DMS153 treated with DMSO at 0.1 percent for 48 hours (cell line): ENCODE measurements at regions not wholly inside any gene's neighbourhood (a gene's known extent, or its start where the extent isn't known, plus 50 kb on each side); places are given as distances from the start of the nearest gene placed in this dataset.
"Not testable (repeated sequence)": the region's sequence is repeated elsewhere in the genome, so short reads cannot be mapped to it uniquely, and the experiment has no call there.

Experiments
- DNase-seq: peaks from one replicate; lab custom pipeline; 2025; ENCODE audit not compliant: unreplicated experiment; lab: John Stamatoyannopoulos, UW

DNA sequence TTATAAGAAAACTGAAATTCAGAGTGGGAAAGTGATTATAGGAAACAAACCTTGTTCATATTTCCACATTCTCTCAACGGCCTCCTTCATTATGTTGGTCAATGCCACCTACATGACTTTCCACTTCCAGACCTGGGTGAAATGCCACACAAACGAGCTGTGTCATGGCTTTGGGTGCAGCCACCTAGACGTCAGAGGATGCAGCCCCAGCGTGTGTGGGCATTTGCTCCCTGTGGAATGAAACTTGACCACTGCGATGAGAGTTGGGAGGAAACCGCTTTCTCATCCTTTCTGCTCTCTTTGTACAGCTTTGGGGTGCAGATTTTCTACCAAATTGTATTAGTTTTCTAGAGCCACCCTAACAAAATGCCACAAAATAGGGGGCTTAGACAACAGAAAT, 291.0 kb downstream of the CYRIA start:
- no peak for DNase-seq

DNA sequence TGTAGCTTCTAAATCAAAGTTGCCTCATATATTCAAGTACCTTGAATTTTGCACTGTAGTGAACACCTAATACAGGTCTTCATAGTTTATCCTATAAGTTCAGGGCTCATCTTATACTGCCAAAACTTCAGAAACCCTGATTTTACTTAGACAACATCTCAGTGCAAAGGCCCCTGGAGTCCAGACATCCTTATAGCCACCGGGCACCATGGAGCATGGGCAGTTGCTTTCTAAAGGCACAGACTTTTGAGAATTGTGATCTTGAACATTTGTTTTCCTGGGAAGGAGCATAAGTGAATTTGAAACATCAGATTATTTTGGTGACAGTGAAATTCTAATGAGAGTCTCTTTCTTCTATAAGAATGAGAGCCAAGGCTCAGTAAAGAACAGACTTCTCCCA, 292.3 kb downstream of the CYRIA start:
- no peak for DNase-seq

DNA sequence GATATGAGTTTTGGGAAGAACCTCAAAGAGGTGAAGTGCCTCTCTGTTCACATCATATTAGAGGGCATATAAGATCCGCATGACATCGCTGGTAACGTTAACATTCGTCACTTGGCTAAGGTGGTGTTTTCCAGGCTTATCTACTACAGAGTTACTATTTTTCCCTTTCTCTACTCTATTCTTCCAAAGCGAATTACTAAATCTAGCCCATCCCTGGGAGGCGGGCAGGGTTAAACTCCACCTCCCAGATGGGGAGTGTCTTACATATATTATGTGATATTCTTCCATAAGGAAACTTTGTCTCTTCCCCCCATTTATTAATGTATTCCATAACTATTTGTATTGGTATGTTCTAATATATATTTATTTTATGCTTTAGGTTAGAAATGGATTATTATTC, 293.9 kb downstream of the CYRIA start:
- DNase-seq, result no peak

DNA sequence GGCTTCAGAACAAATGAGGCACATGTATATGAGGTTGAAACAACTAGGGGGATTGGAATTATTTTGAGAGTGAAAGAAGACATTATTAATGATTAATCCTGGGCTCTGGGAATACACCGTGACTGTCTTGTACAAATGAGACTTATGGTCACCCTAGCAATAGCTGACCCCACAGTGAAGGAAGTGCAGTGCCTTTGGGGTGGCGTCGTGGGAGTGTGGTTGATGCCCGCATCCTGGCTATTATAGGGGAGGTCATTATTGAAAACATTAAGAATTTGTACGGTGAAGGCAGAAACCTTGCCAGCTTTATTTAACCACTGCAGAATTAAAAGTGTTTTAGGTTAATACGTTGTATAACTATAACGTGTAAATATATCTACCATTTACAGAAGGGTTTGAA, 296.7 kb downstream of the CYRIA start:
- DNase-seq, result no peak

DNA sequence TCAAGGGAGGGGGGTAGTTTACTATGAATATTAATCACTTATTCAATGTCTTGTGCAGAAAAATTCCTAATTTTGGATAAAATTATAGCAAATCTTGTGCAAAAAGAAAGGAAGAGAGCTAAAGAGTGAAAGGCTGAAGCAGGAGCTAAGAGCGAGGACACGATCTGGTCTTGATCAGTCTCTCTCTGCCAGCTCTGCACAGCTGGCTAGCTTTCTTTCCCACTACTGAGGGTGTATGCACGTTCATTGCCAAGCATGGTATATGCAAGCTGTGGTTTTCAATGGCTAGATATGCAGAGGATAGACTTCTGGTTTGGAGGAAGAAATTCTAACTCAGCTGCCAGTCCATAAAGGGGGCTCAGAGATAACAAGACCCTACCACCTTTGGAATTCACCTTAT, 297.3 kb downstream of the CYRIA start:
- no peak for DNase-seq

DNA sequence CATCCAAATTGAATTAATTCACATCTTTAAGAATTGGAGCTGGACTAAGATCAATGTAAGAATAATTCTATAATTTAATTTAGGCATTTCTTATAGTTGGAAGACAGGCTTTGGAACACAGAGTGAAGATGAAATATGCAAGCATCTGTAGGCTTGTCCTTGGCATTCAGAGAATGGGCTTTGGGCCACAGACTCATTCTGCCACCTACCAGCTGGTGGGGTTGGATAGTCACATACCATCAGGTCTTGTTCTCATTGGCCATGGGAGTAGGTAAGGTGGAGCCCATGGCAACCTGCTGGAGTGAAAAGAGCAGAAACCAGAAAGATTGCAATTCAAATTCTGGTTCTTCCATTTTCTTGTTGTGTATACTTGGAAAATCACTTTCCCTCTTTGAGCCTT, 300.3 kb downstream of the CYRIA start:
- DNase-seq, result no peak

DNA sequence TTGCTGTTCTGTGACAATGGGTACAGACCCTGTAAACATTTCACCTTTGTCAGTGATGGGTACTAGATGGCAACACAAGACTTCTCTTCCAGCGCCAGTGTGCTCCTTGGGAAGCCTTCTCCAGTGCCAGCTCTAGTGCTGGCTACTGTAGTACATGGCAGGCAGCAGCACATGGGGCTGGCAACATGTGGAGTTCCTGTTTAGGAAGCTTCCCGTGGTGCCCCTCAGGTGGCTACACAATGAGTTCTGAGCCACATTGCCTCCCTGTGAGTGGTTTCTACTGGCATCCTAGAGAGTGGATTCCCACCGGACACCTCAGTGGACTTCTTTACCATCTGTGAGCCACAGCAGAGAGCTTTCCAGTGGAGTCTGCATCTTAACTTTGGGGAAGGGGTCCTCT, 302.1 kb downstream of the CYRIA start:
- DNase-seq, result no peak

DNA sequence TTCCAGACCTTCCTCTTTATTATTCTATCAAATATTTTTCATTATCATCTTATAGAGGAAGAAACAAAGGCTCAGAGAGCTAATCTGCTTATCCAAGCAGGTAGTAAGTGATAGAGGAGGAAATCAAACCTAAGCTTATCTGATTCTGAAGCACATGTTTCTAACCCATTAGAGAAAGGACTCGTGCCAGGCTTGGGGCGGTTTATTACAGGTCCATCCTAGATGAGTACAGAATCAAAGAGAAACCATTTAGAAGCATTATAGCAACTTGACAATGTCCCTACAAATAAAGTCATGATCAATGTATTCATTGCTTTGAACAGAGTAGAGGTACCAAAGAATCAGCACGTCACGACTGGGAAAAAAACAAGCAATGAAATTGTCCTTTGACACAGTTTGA, 303.0 kb downstream of the CYRIA start:
- no peak for DNase-seq

DNA sequence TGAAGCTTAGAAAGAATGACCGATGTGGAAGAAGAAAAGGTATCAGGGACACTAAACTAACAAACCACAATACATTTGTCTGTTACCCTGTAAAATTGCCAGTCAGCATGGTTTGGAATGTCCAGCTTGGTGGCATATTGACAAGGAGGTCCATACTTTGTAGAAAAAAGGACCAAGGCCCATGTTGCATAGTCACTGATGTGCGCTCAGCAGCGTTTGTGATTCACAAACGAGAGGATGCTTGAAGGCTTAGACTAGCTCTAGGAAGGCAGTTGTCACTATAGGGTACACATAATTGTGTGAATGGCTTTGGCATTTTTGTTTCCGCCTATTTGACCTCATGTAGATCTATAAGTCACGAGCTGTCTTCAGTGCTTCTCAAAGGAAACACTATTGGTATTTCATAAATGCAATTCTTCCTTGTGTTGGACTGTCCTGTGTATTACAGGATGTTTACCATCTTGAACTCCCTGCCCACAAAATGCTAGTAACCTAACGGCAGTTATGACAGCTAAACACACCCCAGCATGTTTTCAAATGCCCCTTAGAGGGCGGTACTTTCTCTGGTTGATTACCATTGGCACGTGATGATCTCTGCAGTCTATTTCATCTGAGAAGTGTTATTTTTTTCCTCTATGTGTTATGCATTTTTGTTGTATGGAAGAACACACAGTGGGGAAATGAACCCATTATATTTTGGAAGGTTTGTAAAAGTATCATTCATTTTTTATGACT, 304.2 kb downstream of the CYRIA start:
- DNase-seq, result no peak

DNA sequence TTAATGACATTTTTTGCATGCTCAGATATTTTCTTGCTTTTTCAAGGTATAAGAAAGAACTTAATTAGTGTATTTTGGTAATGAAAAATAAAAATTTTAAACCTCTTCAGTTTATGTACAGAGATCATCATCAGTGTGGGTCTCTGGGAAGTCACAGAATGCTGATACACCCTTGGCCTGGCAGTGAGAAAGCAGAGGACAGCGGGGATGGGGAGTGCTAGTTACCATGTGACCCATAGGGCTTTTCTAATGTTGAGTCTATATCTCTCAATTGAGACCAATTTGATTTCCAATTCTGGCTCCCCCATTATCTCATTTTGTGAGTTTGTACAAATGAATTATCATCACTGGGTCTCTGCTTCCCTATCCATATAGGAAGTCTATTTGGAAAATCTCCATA, 305.7 kb downstream of the CYRIA start:
- DNase-seq, result no peak

DNA sequence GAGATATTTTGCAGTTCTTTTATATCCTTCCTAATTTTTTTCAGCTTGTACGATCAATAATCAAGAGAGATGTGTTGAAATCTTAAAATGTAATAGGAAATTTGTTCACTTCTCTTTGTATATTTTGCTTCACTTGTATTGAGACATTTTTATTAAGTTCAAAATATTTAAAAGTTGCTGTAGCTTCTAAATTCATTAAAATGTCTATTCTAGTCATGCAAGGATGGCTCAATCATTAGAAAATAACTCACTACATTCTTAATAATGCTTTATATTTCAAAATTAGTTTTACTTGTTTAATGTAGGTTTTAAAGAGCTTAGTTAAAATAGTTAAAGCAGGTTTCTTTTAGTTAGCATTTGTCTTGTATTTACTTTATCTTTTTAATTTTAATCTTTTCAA, 308.4 kb downstream of the CYRIA start:
- DNase-seq, result no peak

DNA sequence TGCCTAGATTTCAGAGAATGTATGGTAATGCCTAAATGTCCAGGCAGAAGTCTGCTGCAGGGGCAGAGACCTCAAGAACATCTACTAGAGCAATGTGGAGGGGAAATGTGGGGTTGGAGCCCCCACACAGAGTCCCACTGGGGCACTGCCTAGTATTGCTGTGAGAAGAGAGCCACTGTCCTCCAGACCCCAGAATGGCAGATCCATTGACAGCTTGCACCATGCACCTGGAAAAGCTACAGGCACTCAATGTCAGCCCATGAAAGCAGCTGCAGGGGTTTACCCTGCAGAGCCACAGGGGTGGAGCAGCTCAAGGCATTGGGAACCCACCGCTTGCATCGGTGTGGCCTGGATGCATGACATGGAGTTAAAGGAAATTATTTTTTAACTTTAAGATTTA, 314.1 kb downstream of the CYRIA start:
- no peak for DNase-seq

DNA sequence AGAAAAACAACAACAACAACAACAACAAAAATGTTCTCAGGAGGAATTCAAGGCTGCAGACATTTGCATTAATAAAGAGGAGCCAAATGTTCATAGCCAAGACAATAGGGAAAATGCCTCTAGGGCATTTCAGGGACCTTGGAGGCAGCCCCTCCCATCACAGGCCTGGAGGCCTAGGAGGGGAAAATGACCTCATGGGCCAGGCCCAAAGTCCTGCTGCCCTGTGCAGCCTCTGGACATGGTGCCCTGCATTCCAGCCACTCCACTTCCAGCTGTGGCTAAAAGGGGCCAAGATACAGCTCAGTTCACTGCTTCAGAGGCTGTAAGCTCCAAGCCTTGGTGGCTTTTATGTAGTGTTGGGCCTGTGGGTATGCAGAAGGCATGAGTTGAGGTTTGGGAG, 314.5 kb downstream of the CYRIA start:
- no peak for DNase-seq

DNA sequence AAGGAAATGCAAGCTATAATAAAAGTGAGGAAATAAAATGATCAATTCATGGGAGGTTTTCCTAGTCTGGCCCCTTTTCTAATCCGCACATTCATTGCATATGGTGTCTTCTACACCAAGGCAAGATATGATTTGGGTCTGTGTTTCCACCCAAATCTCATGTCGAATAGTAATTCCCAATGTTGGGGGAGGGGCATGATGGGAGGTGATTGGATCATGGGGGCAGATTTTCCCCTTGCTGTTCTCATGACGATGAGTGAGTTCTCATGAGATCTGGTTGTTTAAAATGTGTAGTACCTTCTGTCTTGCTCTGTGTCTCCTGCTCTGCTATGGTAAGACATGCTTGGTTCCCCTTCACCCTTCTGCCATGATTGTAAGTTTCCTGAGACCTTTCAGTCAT, 315.4 kb downstream of the CYRIA start:
- no peak for DNase-seq

DNA sequence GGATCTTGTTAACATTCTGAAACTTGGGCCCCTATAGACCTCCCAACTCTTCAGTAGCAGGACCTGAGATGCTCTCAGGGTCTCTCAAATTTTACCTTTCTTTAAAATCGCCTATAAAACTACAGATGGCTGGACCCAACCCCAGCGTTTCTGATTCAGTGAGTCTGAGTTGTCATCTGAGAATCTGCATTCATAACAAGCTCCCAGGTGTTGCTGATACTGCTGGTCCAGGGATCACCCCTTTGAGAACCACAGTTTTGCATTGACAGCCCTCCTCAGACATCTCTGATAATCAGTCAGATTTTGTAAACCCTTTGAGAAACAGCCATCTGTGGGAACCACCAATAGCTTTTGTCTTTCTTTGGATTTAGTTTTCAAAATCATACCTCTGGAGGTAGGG, 315.8 kb downstream of the CYRIA start:
- no peak for DNase-seq

DNA sequence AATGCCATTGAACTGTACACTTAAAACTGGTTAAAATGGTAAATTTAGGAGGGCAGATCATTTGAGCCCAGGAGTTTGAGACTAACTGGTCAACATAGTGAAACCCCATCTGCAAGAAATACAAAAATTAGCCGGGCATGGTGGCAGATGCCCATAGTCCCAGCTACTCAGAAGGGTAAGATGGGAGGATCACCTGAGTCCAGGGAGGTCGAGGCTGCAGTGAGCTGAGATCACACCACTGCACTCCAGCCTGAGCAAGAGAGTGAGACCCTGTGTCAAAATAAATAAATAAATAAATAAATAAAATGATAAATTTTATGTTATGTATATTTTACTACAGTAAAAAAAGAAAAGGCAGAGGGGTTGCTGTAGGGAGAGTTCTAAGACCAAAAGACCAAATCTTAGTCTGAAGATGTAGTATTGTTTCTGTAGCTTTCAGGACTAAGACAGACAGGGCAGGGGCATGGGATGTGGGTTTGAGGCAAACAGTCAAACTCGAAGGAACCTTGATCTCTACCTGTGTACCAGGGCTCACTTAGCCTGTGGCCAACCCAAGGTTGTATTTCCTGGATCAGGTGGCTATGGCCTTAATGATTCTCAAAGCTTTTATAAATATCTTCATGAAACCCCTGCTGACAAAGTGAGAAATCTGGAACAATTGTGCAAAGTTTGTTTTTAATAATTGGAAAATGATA, 316.7 kb downstream of the CYRIA start:
- no peak for DNase-seq

DNA sequence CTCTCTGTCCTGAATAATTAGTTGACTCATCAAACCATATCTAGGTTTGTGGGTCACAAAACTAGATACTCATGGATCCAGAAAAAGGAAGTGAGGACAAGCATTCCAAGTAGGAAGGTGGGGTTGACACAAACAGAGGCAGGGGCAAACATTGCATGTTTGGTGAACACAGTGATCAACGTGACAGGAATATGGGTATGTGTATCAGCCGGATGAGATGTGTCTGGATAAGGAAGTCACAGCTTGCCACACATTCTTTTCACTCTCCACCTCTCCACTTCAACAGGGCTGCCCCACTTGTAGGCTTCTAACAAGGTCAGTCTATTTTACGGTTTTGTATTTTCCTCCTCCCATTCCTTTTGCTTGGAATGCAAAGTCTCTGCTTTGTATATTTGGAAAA, 319.0 kb downstream of the CYRIA start:
- no peak for DNase-seq

DNA sequence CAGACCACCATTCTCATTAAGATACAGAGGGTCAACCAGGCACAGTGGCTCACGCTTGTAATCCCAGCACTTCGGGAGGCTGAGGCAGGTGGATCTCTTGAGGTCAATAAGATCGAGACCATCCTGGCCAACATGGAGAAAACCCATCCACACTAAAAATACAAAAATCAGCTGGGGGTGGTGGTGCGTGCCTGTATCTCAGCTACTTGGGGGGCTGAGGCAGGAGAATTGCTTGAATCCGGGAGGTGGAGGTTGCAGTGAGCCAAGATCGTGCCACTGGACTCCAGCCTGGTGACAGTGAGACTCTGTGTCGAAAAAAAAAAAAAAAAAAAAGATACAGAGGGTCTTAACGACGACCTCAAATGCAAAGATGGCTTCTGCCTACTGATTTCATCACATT, 320.4 kb downstream of the CYRIA start:
- DNase-seq, result not testable (repeated sequence)

DNA sequence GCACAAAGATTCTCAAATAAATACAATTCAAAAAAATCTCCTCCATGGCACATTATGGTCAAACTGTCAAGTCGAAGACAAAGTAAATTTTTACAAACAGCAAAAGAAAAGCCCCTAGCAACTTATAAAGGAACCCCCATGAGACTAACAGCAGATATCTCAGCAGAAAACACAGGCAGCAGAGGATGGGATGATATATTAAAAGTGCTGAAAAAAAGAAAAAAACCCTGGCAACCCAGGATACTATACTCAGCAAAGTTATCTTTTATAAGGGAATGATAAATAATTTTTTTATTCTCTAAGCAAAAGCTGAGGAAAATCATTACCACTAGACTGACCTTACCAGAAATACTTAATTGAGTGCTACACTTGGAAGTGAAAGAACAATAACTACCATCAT, 326.4 kb downstream of the CYRIA start:
- DNase-seq, result no peak

DNA sequence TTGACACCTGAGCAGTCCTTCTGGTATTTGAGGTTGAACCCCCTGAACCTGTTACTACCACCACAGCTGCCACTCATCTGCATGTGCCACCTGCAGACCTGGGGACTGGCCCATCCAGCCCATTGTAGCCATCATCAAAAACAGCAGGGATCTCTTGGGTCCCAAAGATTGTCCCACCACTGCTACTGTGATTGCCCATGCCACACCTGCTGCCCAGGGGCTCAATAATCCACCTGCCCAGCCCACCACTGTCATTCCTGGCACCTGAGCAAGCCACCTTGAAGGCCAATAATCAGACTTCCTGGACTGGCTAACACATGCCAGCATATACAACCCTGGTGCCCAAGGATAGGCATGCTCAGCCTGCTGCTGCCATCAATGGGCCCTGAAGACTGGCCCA, 327.6 kb downstream of the CYRIA start:
- no peak for DNase-seq

DNA sequence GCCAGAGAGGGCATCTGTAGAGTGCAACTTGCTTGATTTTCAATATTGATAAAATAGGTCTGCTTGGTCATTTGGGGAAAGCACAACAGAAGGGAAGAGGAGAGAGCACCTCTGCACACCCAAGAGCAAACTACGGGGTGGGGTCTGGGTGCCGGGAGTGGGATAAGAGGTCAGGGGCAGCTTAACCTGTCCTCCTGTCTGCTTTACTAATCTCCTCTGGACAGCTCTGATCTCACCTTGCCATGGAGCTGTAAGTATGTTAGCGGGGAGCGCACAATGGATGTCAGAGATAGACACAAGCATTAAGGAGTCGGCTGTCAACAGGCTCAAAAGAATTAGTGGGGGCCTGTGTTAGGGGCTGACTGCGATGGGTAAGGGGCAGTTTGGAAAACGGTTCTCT, 328.7 kb downstream of the CYRIA start:
- DNase-seq, result no peak

DNA sequence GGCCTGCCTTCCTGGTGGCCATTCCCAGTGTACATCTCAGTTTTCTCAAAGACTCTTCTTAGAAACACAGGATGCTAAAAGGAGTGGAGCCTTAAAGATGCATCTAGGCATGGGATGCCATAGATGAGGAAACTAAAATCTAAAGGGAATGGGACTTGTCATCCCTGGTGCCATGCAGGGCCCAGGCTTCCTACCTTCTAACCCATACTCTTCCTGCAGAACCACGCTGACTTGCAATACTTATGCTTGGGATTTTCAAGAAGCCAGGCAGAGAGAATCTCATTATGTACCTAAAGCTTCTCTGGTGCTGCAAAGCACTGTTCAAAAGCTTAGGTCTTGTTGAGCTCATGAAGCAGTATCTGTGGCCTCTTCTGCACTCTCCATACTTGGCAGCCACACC, 329.1 kb downstream of the CYRIA start:
- no peak for DNase-seq

DNA sequence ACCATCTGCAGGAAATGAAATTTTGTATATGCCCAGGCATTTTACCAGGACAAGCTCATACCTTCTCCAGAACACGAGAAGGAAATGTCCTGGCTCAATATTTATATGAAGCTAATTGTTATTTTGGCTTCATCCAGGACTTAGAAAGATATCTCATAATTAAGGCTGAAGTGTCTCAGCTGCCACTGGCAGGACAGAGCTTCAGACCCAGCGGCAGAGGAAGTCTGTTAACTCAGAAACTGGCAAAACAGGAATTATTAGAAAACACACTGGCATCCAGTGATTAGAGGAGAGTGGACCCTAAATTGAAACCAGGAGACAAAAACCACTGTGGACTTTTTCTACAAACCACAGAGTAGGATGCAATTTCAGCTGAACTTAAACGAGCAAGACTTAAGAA, 329.7 kb downstream of the CYRIA start:
- no peak for DNase-seq
